H9 (cell line): ENCODE measurements at regions not wholly inside any gene's neighbourhood (a gene's known extent, or its start where the extent isn't known, plus 50 kb on each side); places are given as distances from the start of the nearest gene placed in this dataset.
A peak's percentile ranks its signal among the peaks of the same experiment; 100 is the strongest.
"Not testable (repeated sequence)": the region's sequence is repeated elsewhere in the genome, so short reads cannot be mapped to it uniquely, and the experiment has no call there.

Experiments
- DNase-seq: peaks from one replicate; pipeline ENCODE4 v3.0.0-alpha.2; 2017
- H2AFZ ChIP-seq: one replicate; pipeline ENCODE4 v1.6.1; 2013; ENCODE audit warnings: mild to moderate bottlenecking, low read length, control low read depth, moderate library complexity
- H2AK5ac ChIP-seq: 2 replicates; pipeline ENCODE4 v1.6.1; 2013; ENCODE audit warnings: low read length, control low read depth, mixed read lengths; ENCODE audit not compliant: insufficient read length
- H2BK120ac ChIP-seq: one replicate; pipeline ENCODE4 v1.6.1; 2013; ENCODE audit warnings: low read depth, mild to moderate bottlenecking, low read length, control low read depth, inconsistent platforms; ENCODE audit not compliant: poor library complexity, severe bottlenecking
- H2BK12ac ChIP-seq: 2 replicates; pipeline ENCODE4 v1.6.1; 2013; ENCODE audit warnings: low read length, control low read depth, mixed read lengths, low read depth; ENCODE audit not compliant: insufficient read length
- H2BK15ac ChIP-seq: 2 replicates; pipeline ENCODE4 v1.6.1; 2013; ENCODE audit warnings: low read depth, low read length, control low read depth
- H2BK20ac ChIP-seq: one replicate; pipeline ENCODE4 v1.6.1; 2013; ENCODE audit warnings: low read depth, mild to moderate bottlenecking, low read length, control low read depth, inconsistent platforms; ENCODE audit not compliant: poor library complexity, severe bottlenecking
- H2BK5ac ChIP-seq: 2 replicates; pipeline ENCODE4 v1.6.1; 2013; ENCODE audit warnings: low read length, control low read depth, mixed read lengths; ENCODE audit not compliant: insufficient read length
- H3K14ac ChIP-seq: 2 replicates; pipeline ENCODE4 v1.6.1; 2013; ENCODE audit warnings: low read length, control low read depth; ENCODE audit not compliant: insufficient read depth
- H3K18ac ChIP-seq: 2 replicates; pipeline ENCODE4 v1.6.1; 2013; ENCODE audit warnings: low read depth, mild to moderate bottlenecking, mixed read lengths, low read length, control low read depth; ENCODE audit not compliant: insufficient read length
- H3K23ac ChIP-seq: 2 replicates; pipeline ENCODE4 v1.6.1; 2013; ENCODE audit warnings: low read length, control low read depth, mixed read lengths, low read depth; ENCODE audit not compliant: insufficient read length
- H3K23me2 ChIP-seq: 2 replicates; pipeline ENCODE4 v1.6.1; 2013; ENCODE audit warnings: low read depth, mild to moderate bottlenecking, mixed read lengths, low read length, control low read depth; ENCODE audit not compliant: insufficient read length, poor library complexity, severe bottlenecking
- H3K27ac ChIP-seq: 2 replicates; pipeline ENCODE4 v1.5.1; 2013; ENCODE audit warnings: low read length, control low read depth, mixed read lengths, low read depth; ENCODE audit not compliant: insufficient read length
- H3K27me3 ChIP-seq: 2 replicates; pipeline ENCODE4 v1.6.1; 2013; ENCODE audit warnings: low read length, control low read depth, inconsistent platforms; ENCODE audit not compliant: insufficient read depth
- H3K4ac ChIP-seq: 2 replicates; pipeline ENCODE4 v1.6.1; 2013; ENCODE audit warnings: low read depth, mild to moderate bottlenecking, control low read depth, inconsistent platforms, low read length, moderate library complexity
- H3K4me1 ChIP-seq: 2 replicates; pipeline ENCODE4 v1.6.1; 2013; ENCODE audit warnings: low read length, control low read depth, inconsistent platforms; ENCODE audit not compliant: insufficient read depth
- H3K4me2 ChIP-seq: 2 replicates; pipeline ENCODE4 v1.6.1; 2013; ENCODE audit warnings: low read length, control low read depth, mixed read lengths; ENCODE audit not compliant: insufficient read length, insufficient read depth
- H3K56ac ChIP-seq: 2 replicates; pipeline ENCODE4 v1.6.1; 2013; ENCODE audit warnings: low read depth, mild to moderate bottlenecking, mixed read lengths, low read length, control low read depth; ENCODE audit not compliant: insufficient read length
- H3K79me1 ChIP-seq: 2 replicates; pipeline ENCODE4 v1.6.1; 2013; ENCODE audit warnings: low read depth, mild to moderate bottlenecking, moderate library complexity, low read length, control low read depth, inconsistent platforms; ENCODE audit not compliant: insufficient read depth, poor library complexity, severe bottlenecking
- H3K79me2 ChIP-seq: 2 replicates; pipeline ENCODE4 v1.6.1; 2013; ENCODE audit warnings: low read length, control low read depth, inconsistent platforms; ENCODE audit not compliant: insufficient read depth
- H3K9ac ChIP-seq: 2 replicates; pipeline ENCODE4 v1.6.1; 2013; ENCODE audit warnings: low read length, control low read depth, mixed read lengths; ENCODE audit not compliant: insufficient read length; ENCODE audit errors: extremely low read depth
- H3K9me3 ChIP-seq: one replicate; pipeline ENCODE4 v1.6.1; 2013; ENCODE audit warnings: low read depth, low read length, inconsistent platforms; ENCODE audit not compliant: control insufficient read depth
- H3T11ph ChIP-seq: one replicate; pipeline ENCODE4 v1.6.1; 2013; ENCODE audit warnings: mild to moderate bottlenecking, low read length, control low read depth, inconsistent platforms
- H4K20me1 ChIP-seq: one replicate; pipeline ENCODE4 v1.6.1; 2013; ENCODE audit not compliant: control insufficient read depth, insufficient read length, insufficient read depth
- H4K5ac ChIP-seq: 2 replicates; pipeline ENCODE4 v1.6.1; 2013; ENCODE audit warnings: low read depth, mild to moderate bottlenecking, mixed read lengths, low read length, control low read depth; ENCODE audit not compliant: insufficient read length
- H4K8ac ChIP-seq: replicated peaks from 2 replicates; pipeline ENCODE4 v1.6.1; 2013; ENCODE audit warnings: low read length, control low read depth, mixed read lengths, low read depth; ENCODE audit not compliant: insufficient read length
- H4K91ac ChIP-seq: 2 replicates; pipeline ENCODE4 v1.6.1; 2013; ENCODE audit warnings: low read depth, mild to moderate bottlenecking, moderate library complexity, mixed read lengths, low read length, control low read depth; ENCODE audit not compliant: insufficient read length
- H3K27ac Mint-ChIP-seq, 3 experiments: 2 replicates in 2 of 3; 3 replicates in 1 of 3; pipeline ENCODE4 v1.8.0; 2020 to 2021; ENCODE audit warnings: mixed read lengths in 3 of 3, mild to moderate bottlenecking in 1 of 3, moderate library complexity in 1 of 3
- H3K27me3 Mint-ChIP-seq: 2 replicates; pipeline ENCODE4 v1.8.0; 2021; ENCODE audit warnings: low read depth, mild to moderate bottlenecking, moderate library complexity, mixed read lengths
- H3K36me3 Mint-ChIP-seq, 3 experiments: 2 replicates in 2 of 3; 3 replicates in 1 of 3; pipeline ENCODE4 v1.8.0; 2020 to 2021; ENCODE audit warnings: low read depth in 3 of 3, mixed read lengths in 3 of 3; ENCODE audit not compliant: insufficient read depth in 1 of 3
- H3K4me1 Mint-ChIP-seq, 2 experiments: 2 replicates each; pipeline ENCODE4 v1.8.0; 2020; ENCODE audit warnings: mixed read lengths in 2 of 2
- H3K4me3 Mint-ChIP-seq, 2 experiments: 2 replicates in 1 of 2; 3 replicates in 1 of 2; pipeline ENCODE4 v1.8.0; 2020 to 2021; ENCODE audit warnings: mild to moderate bottlenecking in 2 of 2, mixed read lengths in 2 of 2, moderate library complexity in 1 of 2
- H3K9me3 Mint-ChIP-seq, 2 experiments: 2 replicates in 1 of 2; 3 replicates in 1 of 2; pipeline ENCODE4 v1.8.0; 2020; ENCODE audit warnings: mild to moderate bottlenecking in 2 of 2, mixed read lengths in 2 of 2, moderate library complexity in 1 of 2
- CTCF ChIP-seq: fragments of 200-600 bp; sonication (generic); conservative IDR thresholded peaks from 3 replicates; pipeline ENCODE4 v1.8.0; 2021; ENCODE audit warnings: antibody characterized with exemption, mild to moderate bottlenecking
- WGBS: extraction: QIAGEN DNeasy Blood & Tissue Kit; methylation state at CpG from one replicate; pipeline ENCODE4 v1.1.7; 2013; ENCODE audit warnings: missing lambda C conversion rate, low lambda C conversion rate, mixed read lengths; ENCODE audit not compliant: insufficient read length; ENCODE audit errors: extremely low coverage; 5-methylcytosine and 5-hydroxymethylcytosine counted together

- H3K23ac ChIP-seq = no peak overlapping the region
- H2BK120ac ChIP-seq = no peak overlapping the region
- no peaks in the 10 kb centered on the region for H3K9me3 ChIP-seq
- no peak overlapping the region for H3K27ac ChIP-seq
- H3K18ac ChIP-seq = no peak overlapping the region
- Mint-ChIP-seq H3K36me3 (peaks cover 68 to 86% (median 78%) of the 10 kb centered on the region in 3 experiments), H3K4me1 (peaks cover 54 to 74% of the 10 kb centered on the region in 2 experiments), H3K27me3 (peaks cover 5% of the 10 kb centered on the region), H3K27ac (peak overlapping the region; percentile 84 to 98 (median 85)), H3K9me3 (peaks cover 2 to 31% of the 10 kb centered on the region in 2 experiments; a peak in 4 of 5 replicates), H3K4me3 (peak overlapping the region; percentile 97 to 98)
- H3K27me3 ChIP-seq = no peaks in the 10 kb centered on the region
- DNase-seq = peak; percentile 64
- H3K23me2 ChIP-seq = peaks cover 11% of the 10 kb centered on the region
- no peak overlapping the region for H2AFZ ChIP-seq
- H3T11ph ChIP-seq = no peak overlapping the region
- no peak overlapping the region for H3K14ac ChIP-seq
- TF ChIP-seq CTCF = peak; percentile 47; the same call in 2 of the 3 replicates
- no peak overlapping the region for H2BK12ac ChIP-seq
- H3K79me2 ChIP-seq = peaks cover 33% of the 10 kb centered on the region; the same call in 1 of the 2 replicates
- H2AK5ac ChIP-seq = no peak overlapping the region
- H4K20me1 ChIP-seq = peaks cover 2% of the 10 kb centered on the region
- H3K56ac ChIP-seq = no peak overlapping the region
- no peak overlapping the region for H2BK15ac ChIP-seq
- no peak overlapping the region for H3K4ac ChIP-seq
- H2BK5ac ChIP-seq = no peak overlapping the region
- H4K91ac ChIP-seq = no peak overlapping the region
- H3K4me1 ChIP-seq = no peaks in the 10 kb centered on the region
- H3K9ac ChIP-seq = peak overlapping the region; percentile 60
- no peak overlapping the region for H4K5ac ChIP-seq
- WGBS = no CpG with 5 or more reads among the region's 2 CpGs
- H3K4me2 ChIP-seq = peak overlapping the region; percentile 73
- no peak overlapping the region for H4K8ac ChIP-seq
- no peaks in the 10 kb centered on the region for H3K79me1 ChIP-seq
- no peak overlapping the region for H2BK20ac ChIP-seq
Observed at GRCh38 chr13:55577847-55578210, 1562.9 kb upstream of the PRR20A start.

- H3K4me3 Mint-ChIP-seq = peak overlapping the region; percentile 97 to 98
- H2BK15ac ChIP-seq, DNase-seq, H3K79me1 ChIP-seq, H4K8ac ChIP-seq, H4K20me1 ChIP-seq, H3K56ac ChIP-seq, H3K4ac ChIP-seq, H2AK5ac ChIP-seq, H3K18ac ChIP-seq, H2BK120ac ChIP-seq, H2BK12ac ChIP-seq, H3K27me3 ChIP-seq, H4K91ac ChIP-seq, H2BK20ac ChIP-seq, H3K27me3 Mint-ChIP-seq, H3K23ac ChIP-seq, H3K4me1 ChIP-seq, H2AFZ ChIP-seq, H4K5ac ChIP-seq, H3K23me2 ChIP-seq, H3K27ac ChIP-seq, H3T11ph ChIP-seq, H2BK5ac ChIP-seq, H3K9me3 ChIP-seq: not testable (repeated sequence)
- peaks cover 2 to 33% of the 10 kb centered on the region in 2 experiments; a peak in 4 of 5 replicates for H3K9me3 Mint-ChIP-seq
- peaks cover 48 to 69% of the 10 kb centered on the region in 2 experiments for H3K4me1 Mint-ChIP-seq
- peak overlapping the region; percentile 24 for H3K4me2 ChIP-seq
- H3K79me2 ChIP-seq = peaks cover 28% of the 10 kb centered on the region; the same call in 1 of the 2 replicates
- H3K36me3 Mint-ChIP-seq = peaks cover 65 to 74% (median 69%) of the 10 kb centered on the region in 3 experiments
- no CpG with 5 or more reads among the region's 4 CpGs for whole genome bisulfite sequencing
- H3K27ac Mint-ChIP-seq = peak overlapping the region; percentile 97 to 99 (median 99)
- peak overlapping the region; percentile 76 for H3K9ac ChIP-seq
- H3K14ac ChIP-seq = peak overlapping the region; percentile 36; the same call in 1 of the 2 replicates
Observed at GRCh38 chr13:55582294-55582693, 1558.4 kb upstream of the PRR20A start.
